ENCODE measurements at regions not wholly inside any gene's neighbourhood (a gene's known extent, or its start where the extent isn't known, plus 50 kb on each side); places are given as distances from the start of the nearest gene placed in this dataset.

DNA sequence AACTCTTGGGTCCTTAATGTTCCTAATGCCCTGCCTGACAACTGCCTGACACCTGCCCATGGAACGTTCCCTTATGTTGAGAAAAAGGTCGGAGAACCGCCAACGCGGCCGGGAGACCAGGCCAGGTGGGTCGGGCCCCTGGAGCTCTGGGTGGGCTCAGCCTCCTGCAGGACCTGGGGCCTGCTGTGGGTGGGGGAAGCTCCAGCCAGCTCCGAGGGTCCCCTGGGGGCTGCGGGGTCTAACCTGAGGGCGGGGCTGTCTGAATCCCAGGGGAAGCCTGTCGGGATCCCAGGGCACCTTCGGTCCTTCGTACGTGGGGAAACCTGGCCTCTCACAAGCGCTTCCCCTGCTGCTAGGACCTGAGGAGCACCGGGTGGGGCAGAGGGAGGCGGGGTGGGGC lies 296.0 kb downstream of the NDUFA10 start:
- no peak overlapping the region for H3K4me3 ChIP-seq (replicated peaks; ENCODE audit: insufficient read depth, low read length)
- no peak overlapping the region for H3K27ac ChIP-seq (replicated peaks)
- no peaks in the 10 kb centered on the region for H3K27me3 ChIP-seq (ENCODE audit: insufficient read depth, poor library complexity, severe bottlenecking)
- TF ChIP-seq SPI1 (IDR thresholded peaks at IDR 0.05; ENCODE audit: borderline replicate concordance, low read depth) (no peak), POLR2AphosphoS5 (IDR thresholded peaks at IDR 0.05; ENCODE audit: low read depth) (no peak), GABPA (IDR thresholded peaks at IDR 0.05; ENCODE audit: low read depth) (no peak)
- TF ChIP-seq, protein P1, sequence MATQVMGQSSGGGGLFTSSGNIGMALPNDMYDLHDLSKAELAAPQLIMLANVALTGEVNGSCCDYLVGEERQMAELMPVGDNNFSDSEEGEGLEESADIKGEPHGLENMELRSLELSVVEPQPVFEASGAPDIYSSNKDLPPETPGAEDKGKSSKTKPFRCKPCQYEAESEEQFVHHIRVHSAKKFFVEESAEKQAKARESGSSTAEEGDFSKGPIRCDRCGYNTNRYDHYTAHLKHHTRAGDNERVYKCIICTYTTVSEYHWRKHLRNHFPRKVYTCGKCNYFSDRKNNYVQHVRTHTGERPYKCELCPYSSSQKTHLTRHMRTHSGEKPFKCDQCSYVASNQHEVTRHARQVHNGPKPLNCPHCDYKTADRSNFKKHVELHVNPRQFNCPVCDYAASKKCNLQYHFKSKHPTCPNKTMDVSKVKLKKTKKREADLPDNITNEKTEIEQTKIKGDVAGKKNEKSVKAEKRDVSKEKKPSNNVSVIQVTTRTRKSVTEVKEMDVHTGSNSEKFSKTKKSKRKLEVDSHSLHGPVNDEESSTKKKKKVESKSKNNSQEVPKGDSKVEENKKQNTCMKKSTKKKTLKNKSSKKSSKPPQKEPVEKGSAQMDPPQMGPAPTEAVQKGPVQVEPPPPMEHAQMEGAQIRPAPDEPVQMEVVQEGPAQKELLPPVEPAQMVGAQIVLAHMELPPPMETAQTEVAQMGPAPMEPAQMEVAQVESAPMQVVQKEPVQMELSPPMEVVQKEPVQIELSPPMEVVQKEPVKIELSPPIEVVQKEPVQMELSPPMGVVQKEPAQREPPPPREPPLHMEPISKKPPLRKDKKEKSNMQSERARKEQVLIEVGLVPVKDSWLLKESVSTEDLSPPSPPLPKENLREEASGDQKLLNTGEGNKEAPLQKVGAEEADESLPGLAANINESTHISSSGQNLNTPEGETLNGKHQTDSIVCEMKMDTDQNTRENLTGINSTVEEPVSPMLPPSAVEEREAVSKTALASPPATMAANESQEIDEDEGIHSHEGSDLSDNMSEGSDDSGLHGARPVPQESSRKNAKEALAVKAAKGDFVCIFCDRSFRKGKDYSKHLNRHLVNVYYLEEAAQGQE (IDR thresholded peaks at IDR 0.05; ENCODE audit: insufficient replicate concordance, low read depth): no peak
- TF ChIP-seq, protein P2, sequence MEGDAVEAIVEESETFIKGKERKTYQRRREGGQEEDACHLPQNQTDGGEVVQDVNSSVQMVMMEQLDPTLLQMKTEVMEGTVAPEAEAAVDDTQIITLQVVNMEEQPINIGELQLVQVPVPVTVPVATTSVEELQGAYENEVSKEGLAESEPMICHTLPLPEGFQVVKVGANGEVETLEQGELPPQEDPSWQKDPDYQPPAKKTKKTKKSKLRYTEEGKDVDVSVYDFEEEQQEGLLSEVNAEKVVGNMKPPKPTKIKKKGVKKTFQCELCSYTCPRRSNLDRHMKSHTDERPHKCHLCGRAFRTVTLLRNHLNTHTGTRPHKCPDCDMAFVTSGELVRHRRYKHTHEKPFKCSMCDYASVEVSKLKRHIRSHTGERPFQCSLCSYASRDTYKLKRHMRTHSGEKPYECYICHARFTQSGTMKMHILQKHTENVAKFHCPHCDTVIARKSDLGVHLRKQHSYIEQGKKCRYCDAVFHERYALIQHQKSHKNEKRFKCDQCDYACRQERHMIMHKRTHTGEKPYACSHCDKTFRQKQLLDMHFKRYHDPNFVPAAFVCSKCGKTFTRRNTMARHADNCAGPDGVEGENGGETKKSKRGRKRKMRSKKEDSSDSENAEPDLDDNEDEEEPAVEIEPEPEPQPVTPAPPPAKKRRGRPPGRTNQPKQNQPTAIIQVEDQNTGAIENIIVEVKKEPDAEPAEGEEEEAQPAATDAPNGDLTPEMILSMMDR (IDR thresholded peaks at IDR 0.05; ENCODE audit: insufficient read depth, low read length): no peak
- DNase-seq (ENCODE audit: low read depth in 1 of 2, low spot score in 1 of 2): no peak

DNA sequence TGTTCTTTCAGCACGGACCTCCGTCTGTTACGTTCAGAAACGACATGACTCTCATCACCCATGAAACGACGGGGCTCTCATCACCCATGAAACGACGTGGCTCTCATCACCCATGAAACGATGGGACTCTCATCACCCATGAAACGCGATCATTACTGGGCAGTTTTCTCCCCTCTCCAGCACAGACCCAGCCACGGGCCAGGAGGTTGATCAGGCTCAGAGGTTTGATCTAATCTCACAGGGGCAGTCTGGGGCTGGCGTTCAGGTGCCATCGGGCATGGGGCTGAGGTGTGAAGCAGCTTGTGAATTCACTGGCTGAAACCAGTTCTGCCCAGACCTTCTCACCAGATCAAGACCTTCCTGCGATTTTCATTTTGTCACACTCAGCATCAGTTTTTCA lies 296.4 kb downstream of the NDUFA10 start:
- Histone ChIP-seq H3K27me3 (ENCODE audit: insufficient read depth, poor library complexity, severe bottlenecking) (no peaks in the 10 kb centered on the region), H3K4me3 (replicated peaks; ENCODE audit: insufficient read depth, low read length) (no peak overlapping the region), H3K27ac (replicated peaks) (no peak overlapping the region)
- no peak for DNase-seq (ENCODE audit: low read depth in 1 of 2, low spot score in 1 of 2)
- TF ChIP-seq, protein P1 (IDR thresholded peaks at IDR 0.05; ENCODE audit: insufficient replicate concordance, low read depth): no peak
- no peak for TF ChIP-seq GABPA (IDR thresholded peaks at IDR 0.05; ENCODE audit: low read depth)

DNA sequence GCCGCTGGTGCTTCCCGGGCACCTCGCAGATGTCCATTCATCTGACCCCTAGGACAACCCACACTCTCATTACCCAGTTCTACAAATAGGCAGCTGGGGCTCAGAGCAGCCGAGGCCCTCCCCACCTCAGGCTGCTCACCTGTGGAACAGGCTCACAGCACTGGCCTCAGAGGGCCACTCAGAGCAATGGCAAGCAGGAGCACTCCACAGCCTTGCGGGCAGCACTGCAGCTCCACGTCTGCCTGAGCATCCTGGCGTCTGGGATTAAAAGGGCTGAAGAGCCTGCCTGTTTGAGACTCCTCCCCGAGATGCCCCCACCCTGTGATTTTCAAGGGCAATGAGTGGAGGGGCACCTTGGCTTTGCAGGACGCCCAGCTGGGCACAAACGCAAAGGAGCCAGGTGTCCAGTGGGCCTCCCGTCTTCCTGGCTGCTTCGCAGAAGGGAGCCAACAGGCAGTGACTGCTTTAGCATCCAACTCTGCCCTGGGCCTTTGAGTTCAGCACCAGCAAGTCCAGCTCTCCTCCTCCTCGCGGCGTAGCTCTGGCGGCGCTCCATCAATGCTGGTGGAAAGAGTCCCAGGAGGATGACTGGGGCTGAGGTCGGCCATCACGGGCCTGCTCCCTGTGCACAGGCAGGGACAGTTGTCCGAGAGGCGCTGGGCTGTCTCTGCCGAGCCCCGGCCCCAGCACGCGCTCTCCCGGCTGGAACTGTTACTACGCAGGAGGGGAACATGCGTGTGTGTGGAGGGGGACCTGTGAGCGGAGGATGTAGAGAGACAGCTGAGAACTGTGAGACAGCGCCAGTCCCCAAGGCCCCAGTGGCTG lies 297.2 kb downstream of the NDUFA10 start:
- H3K27ac ChIP-seq (replicated peaks): no peak overlapping the region
- DNase-seq (ENCODE audit: low read depth in 1 of 2, low spot score in 1 of 2): no peak
- no peaks in the 10 kb centered on the region for H3K27me3 ChIP-seq (ENCODE audit: insufficient read depth, poor library complexity, severe bottlenecking)
- H3K4me3 ChIP-seq (replicated peaks; ENCODE audit: insufficient read depth, low read length): no peak overlapping the region
- TF ChIP-seq, protein P1 (IDR thresholded peaks at IDR 0.05; ENCODE audit: insufficient replicate concordance, low read depth): no peak
- no peak for TF ChIP-seq SPI1 (IDR thresholded peaks at IDR 0.05; ENCODE audit: borderline replicate concordance, low read depth)
- TF ChIP-seq, protein P2 (IDR thresholded peaks at IDR 0.05; ENCODE audit: insufficient read depth, low read length): no peak
